GM20000 (cell line): ENCODE measurements at regions not wholly inside any gene's neighbourhood (a gene's known extent, or its start where the extent isn't known, plus 50 kb on each side); places are given as distances from the start of the nearest gene placed in this dataset.

Experiments
- DNase-seq: peaks from one replicate; pipeline ENCODE4 v3.0.0; 2012; ENCODE audit warnings: low spot score
- CTCF ChIP-seq: IDR thresholded peaks from 2 replicates; pipeline ENCODE4 v1.5.1; 2012; ENCODE audit warnings: mild to moderate bottlenecking, control low read depth; ENCODE audit errors: extremely low read depth, missing control alignments

- TF ChIP-seq CTCF, result no peak
- no peak for DNase-seq
These were observed 756.1 kb upstream of the DPPA4 start for GRCh38 chr3:110093411-110093810.

GRCh38 chr3:110093812-110094401 lies 756.6 kb upstream of the DPPA4 start:
- TF ChIP-seq CTCF, result no peak
- no peak for DNase-seq

- no peak for TF ChIP-seq CTCF
- DNase-seq, result no peak
These were observed 762.4 kb upstream of the DPPA4 start for GRCh38 chr3:110099711-110100110.

GRCh38 chr3:110101361-110101760 lies 764.0 kb upstream of the DPPA4 start:
- no peak for DNase-seq
- TF ChIP-seq CTCF, result no peak

GRCh38 chr3:110106805-110107204 lies 769.5 kb upstream of the DPPA4 start:
- no peak for DNase-seq
- TF ChIP-seq CTCF, result no peak

- TF ChIP-seq CTCF, result no peak
- DNase-seq, result no peak
These were observed 786.6 kb upstream of the DPPA4 start for GRCh38 chr3:110123946-110124345.

- TF ChIP-seq CTCF, result no peak
- no peak for DNase-seq
These were observed 788.7 kb upstream of the DPPA4 start for GRCh38 chr3:110126065-110126464.
